NT2/D1 (cell line): ENCODE measurements at regions not wholly inside any gene's neighbourhood (a gene's known extent, or its start where the extent isn't known, plus 50 kb on each side); places are given as distances from the start of the nearest gene placed in this dataset.
"Not testable (repeated sequence)": the region's sequence is repeated elsewhere in the genome, so short reads cannot be mapped to it uniquely, and the experiment has no call there.

ENCODE experiments used
- DNase-seq: peaks from one replicate; pipeline ENCODE4 v3.0.0-alpha.2; 2011; ENCODE audit warnings: low read depth, low spot score
- H3K27me3 ChIP-seq: 2 replicates; pipeline ENCODE4 v1.6.0; 2011; ENCODE audit warnings: mild to moderate bottlenecking; ENCODE audit not compliant: insufficient read length, insufficient read depth
- H3K36me3 ChIP-seq: 2 replicates; pipeline ENCODE4 v1.6.1; 2011; ENCODE audit warnings: mild to moderate bottlenecking, low read length, mixed read lengths; ENCODE audit not compliant: insufficient read depth, insufficient read length
- H3K4me1 ChIP-seq: 2 replicates; pipeline ENCODE4 v1.5.1; 2011; ENCODE audit not compliant: insufficient read depth, insufficient read length
- H3K4me3 ChIP-seq: 2 replicates; pipeline ENCODE4 v1.5.1; 2011; ENCODE audit warnings: low read depth; ENCODE audit not compliant: insufficient read length
- H3K9ac ChIP-seq: 2 replicates; pipeline ENCODE4 v1.6.0; 2011; ENCODE audit warnings: low read depth; ENCODE audit not compliant: insufficient read length
- H3K9me3 ChIP-seq: 2 replicates; pipeline ENCODE4 v1.5.1; 2011; ENCODE audit warnings: mild to moderate bottlenecking, low read length; ENCODE audit not compliant: insufficient read depth
- SUZ12 ChIP-seq: IDR thresholded peaks from 2 replicates; pipeline ENCODE4 v1.6.1; 2011; ENCODE audit not compliant: insufficient read length, insufficient read depth; ENCODE audit errors: extremely low read depth
- YY1 ChIP-seq: IDR thresholded peaks from 2 replicates; pipeline ENCODE4 v1.6.1; 2011; ENCODE audit not compliant: insufficient read length, insufficient read depth
- ZNF274 ChIP-seq: IDR thresholded peaks from 2 replicates; pipeline ENCODE4 v1.6.1; 2011; ENCODE audit warnings: mild to moderate bottlenecking, low read depth, low read length

GRCh38 chr2:63743982-63744966 lies 97.4 kb upstream of the UGP2 start:
- no peaks in the 10 kb centered on the region for H3K4me1 ChIP-seq
- DNase-seq, result no peak
- no peak overlapping the region for H3K4me3 ChIP-seq
- no peak for TF ChIP-seq ZNF274
- no peak for TF ChIP-seq YY1
- TF ChIP-seq SUZ12, result no peak
- H3K9ac ChIP-seq, result no peak overlapping the region
- H3K27me3 ChIP-seq, result no peaks in the 10 kb centered on the region
- no peaks in the 10 kb centered on the region for H3K36me3 ChIP-seq
- H3K9me3 ChIP-seq, result peaks cover 11% of the 10 kb centered on the region; the same call in 1 of the 2 replicates

DNA sequence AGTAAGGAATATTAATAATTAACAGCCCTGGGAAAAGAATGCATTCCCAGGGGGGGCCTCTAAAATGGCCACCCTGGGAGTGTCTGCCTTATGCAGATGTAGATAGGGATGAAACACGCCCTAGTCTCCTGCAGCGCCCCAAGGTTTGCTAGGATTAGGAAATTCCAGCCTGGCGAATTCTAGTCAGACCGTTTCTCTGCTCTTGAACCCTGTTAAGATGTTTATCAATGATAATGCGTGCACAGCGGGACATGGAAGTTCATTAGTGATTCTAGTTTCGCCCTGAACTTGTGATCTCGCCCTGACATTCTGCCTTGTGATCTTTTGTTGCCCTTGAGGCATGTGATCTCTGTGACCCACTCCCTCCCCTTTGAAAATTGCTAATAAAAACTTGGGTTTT lies 95.1 kb upstream of the UGP2 start:
- not testable (repeated sequence) for H3K27me3 ChIP-seq, H3K9ac ChIP-seq, H3K4me3 ChIP-seq, H3K36me3 ChIP-seq, H3K4me1 ChIP-seq
- H3K9me3 ChIP-seq, result peaks cover 11% of the 10 kb centered on the region; the same call in 1 of the 2 replicates
- peak; percentile 25 for DNase-seq

GRCh38 chr2:63751901-63752300 lies 89.8 kb upstream of the UGP2 start:
- DNase-seq, result no peak
- Histone ChIP-seq H3K4me3 (no peak overlapping the region), H3K9me3 (peaks cover 7% of the 10 kb centered on the region; the same call in 1 of the 2 replicates), H3K9ac (no peak overlapping the region), H3K36me3 (no peaks in the 10 kb centered on the region), H3K4me1 (no peaks in the 10 kb centered on the region), H3K27me3 (no peaks in the 10 kb centered on the region)
- TF ChIP-seq YY1, result no peak

GRCh38 chr2:63755216-63755615 lies 86.5 kb upstream of the UGP2 start:
- H3K9ac ChIP-seq, result no peak overlapping the region
- H3K9me3 ChIP-seq, result no peaks in the 10 kb centered on the region
- no peak for DNase-seq
- H3K36me3 ChIP-seq, result no peaks in the 10 kb centered on the region
- TF ChIP-seq ZNF274 (no peak), SUZ12 (no peak), YY1 (no peak)
- no peak overlapping the region for H3K4me3 ChIP-seq
- no peaks in the 10 kb centered on the region for H3K4me1 ChIP-seq
- H3K27me3 ChIP-seq, result no peaks in the 10 kb centered on the region

- no peaks in the 10 kb centered on the region for H3K9me3 ChIP-seq
- no peak for DNase-seq
- no peaks in the 10 kb centered on the region for H3K36me3 ChIP-seq
- H3K27me3 ChIP-seq, result no peaks in the 10 kb centered on the region
- no peaks in the 10 kb centered on the region for H3K4me1 ChIP-seq
- TF ChIP-seq ZNF274 (no peak), YY1 (no peak), SUZ12 (no peak)
- no peak overlapping the region for H3K4me3 ChIP-seq
- H3K9ac ChIP-seq, result no peak overlapping the region
Measured at GRCh38 chr2:63755965-63756364, 85.7 kb upstream of the UGP2 start.

GRCh38 chr2:63763391-63763941 lies 78.2 kb upstream of the UGP2 start:
- no peak for DNase-seq
- no peak overlapping the region for H3K4me3 ChIP-seq

GRCh38 chr2:63764630-63765029 lies 77.1 kb upstream of the UGP2 start:
- TF ChIP-seq ZNF274, result no peak
- no peak for TF ChIP-seq SUZ12
- no peak for TF ChIP-seq YY1
- H3K9ac ChIP-seq, result no peak overlapping the region
- H3K9me3 ChIP-seq, result peaks cover 6% of the 10 kb centered on the region; the same call in 1 of the 2 replicates
- H3K36me3 ChIP-seq, result no peaks in the 10 kb centered on the region
- no peaks in the 10 kb centered on the region for H3K27me3 ChIP-seq
- no peaks in the 10 kb centered on the region for H3K4me1 ChIP-seq
- peak; percentile 56 for DNase-seq
- no peak overlapping the region for H3K4me3 ChIP-seq

More at GRCh38 chr2:63763391-63763941, 78.2 kb upstream of the UGP2 start:
- TF ChIP-seq YY1 (no peak), SUZ12 (no peak), ZNF274 (no peak)
- Histone ChIP-seq H3K36me3 (no peaks in the 10 kb centered on the region), H3K9me3 (peaks cover 6% of the 10 kb centered on the region; the same call in 1 of the 2 replicates), H3K27me3 (no peaks in the 10 kb centered on the region), H3K4me1 (no peaks in the 10 kb centered on the region), H3K9ac (no peak overlapping the region)
